NCI-H748 (cell line): ENCODE measurements at regions not wholly inside any gene's neighbourhood (a gene's known extent, or its start where the extent isn't known, plus 50 kb on each side); places are given as distances from the start of the nearest gene placed in this dataset.

Experiments used
- DNase-seq: peaks from one replicate; lab custom pipeline; 2025; ENCODE audit not compliant: unreplicated experiment; lab: John Stamatoyannopoulos, UW

GRCh38 chrX:10800796-10801195, 180.4 kb upstream of the MID1 start:
- DNase-seq, result no peak

DNA sequence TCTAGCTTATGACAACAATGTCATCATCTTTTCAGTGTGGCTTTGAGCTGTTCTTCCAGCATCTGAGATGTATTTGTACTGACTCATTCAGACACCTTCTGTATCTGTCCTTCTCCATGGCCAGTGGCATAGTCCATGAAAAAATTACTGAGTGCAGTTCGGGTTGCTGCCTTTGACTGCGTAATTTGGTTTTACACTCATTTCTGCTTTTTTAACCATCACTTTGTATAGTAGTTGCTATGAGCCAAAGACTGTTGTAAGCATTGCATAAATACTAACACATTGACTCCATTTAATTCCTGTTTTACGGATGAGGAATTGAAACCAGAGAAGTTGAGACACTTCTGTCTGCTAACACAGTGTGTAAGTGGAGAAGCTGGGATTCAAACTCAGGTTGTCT, 190.7 kb upstream of the MID1 start:
- DNase-seq, result no peak

DNA sequence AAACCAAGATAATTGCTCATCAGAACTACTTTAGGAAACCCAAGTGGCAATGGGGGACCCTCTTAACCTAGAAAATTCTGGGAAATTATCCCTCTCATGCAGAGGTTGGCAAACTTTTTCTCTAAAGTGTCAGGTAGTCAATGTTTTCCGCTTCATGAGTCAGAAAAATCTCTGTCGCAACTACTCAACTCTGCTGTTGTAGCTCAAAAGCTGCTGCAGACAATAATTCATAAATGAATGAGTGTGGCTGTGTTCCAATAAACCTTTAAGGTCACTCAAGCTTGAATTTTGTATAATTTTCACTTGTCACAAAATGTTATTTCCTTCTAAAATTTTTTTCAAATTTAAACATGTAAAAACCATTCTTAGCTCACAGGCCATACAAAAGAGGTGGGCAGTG, 193.4 kb upstream of the MID1 start:
- no peak for DNase-seq

DNA sequence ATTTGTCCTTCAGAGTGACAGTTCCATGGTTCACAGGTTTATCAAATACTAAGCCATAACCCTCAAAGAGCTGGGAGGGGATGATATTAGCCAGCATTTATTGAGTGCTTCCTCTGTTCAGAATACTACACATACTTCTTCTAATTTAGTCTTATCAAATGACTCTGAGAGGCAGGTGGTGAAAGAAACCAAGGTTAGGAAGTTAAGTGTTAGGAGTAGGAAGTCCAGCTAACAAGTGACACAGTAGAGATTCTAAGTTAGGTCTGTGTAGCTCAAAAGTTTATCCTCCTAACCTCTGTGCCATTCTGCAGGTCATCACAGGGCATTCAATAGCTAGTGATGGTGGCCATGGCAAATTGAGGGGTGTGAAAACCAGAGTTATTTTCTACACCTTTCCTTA, 198.3 kb upstream of the MID1 start:
- no peak for DNase-seq

GRCh38 chrX:10819973-10820372, 199.6 kb upstream of the MID1 start:
- no peak for DNase-seq

DNA sequence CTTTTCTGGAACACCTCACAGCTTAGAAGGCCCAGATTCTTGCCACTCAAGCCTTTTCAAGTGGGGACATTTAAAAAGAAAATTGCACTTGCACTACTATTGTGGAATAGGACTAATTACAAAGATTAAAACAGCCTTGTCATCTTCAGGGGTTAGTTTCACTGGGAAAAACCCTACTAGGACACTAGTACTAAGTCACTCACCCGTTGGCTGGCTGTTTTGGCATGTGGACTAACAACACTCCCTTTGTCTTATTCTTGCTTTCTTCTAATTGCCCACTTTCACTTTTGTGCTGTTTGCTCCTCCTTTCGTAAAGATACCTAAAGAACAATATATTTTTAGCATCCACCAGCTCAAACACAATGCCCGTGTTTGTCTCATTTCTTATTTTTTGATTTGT, 200.9 kb upstream of the MID1 start:
- no peak for DNase-seq

GRCh38 chrX:10828036-10828435, 207.7 kb upstream of the MID1 start:
- no peak for DNase-seq

GRCh38 chrX:10828640-10829039, 208.3 kb upstream of the MID1 start:
- peak; percentile 93 for DNase-seq

DNA sequence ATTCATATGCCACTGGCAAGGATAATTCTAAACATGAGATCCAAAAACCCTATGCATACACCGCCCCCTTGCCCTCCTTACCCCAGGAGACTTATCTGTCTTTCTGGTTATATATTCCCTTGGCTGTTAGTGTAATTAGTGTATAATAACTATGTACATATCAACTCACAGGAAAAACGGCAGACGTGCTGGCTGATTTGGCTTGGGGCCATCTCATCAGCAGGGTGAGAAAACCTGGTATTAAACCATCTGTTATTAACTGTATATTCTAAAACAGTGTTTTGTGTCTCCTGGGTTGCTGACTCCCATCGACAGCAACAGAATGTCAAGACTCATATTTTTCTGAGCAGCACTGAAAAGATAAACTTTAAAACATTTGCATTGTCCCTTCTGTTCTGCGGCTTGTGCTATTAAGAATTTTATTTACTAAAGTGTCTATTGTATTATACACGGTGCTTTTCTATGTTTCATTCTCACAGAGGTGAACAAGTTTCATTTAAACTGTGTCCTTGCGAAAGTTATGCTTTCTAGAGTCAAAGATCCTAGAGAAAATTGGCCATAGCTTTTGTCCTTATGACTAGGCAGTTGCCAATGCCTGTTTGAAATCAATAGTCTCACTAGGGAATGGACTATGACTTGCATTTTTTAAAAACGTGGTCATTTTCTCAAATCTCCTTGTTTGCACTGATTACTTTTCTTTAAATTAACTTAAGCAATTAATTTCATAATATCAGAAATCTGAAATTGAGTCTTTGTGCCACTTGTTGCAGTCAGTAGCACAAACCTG, 211.5 kb upstream of the MID1 start:
- DNase-seq, result peak; percentile 92

GRCh38 chrX:10833299-10834169, 213.1 kb upstream of the MID1 start:
- peak; percentile 80 for DNase-seq

GRCh38 chrX:10841579-10841978, 221.2 kb upstream of the MID1 start:
- no peak for DNase-seq

DNA sequence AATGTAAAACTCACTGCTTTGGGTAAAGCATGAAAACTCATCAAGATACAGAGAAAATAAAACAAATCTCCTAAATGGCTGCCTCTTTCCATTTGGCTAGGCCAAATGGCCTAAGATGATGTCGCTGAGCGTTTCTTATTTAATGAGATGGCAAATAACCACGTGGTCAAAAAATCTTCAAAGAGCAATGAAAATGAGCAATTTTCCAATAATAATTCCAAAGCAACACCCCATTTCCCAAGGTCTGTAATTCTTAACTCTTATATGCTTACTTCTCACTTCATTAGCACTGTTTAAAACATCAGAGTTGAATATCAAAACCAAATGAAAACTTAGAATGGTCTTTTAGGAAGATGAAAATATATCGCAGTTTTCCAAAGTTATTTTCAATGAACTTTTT, 222.3 kb upstream of the MID1 start:
- DNase-seq, result no peak

DNA sequence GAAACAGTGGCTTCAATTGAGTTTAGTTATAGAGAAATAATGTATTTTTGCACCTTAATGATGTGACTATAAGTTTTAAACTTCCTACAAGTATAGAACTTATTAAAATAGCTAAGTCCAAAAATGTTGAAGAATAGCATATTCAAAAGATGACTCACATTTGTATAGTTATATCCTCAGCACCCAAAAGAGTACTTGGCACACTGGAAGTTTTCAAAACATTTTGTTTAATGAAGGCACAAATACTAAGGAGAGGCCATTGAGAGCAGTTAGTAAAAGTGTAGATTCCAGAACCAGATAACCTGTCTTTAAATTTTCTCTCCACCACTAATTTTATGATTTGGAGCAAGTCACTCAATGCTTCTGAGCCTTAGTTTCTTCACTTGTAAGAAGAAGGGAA, 226.9 kb upstream of the MID1 start:
- no peak for DNase-seq

DNA sequence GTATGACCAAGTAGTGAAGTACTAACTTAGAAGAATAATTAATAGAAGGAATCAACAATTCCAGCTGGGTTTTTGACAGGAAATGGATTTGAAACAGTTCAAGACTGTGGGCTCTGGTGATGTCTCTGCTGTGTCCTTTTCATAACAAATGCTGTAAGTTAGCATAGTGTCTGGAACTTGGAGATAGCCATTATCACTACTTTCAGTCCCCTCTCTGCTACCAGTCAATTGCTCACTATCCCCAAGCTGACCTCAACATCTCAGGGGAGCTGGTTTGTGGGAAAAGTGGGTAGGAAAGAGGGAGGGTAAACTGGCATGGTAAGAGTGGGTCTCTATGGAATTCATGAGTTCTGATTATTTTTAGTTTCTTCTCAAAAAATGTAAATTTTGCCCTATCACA, 231.4 kb upstream of the MID1 start:
- DNase-seq, result no peak

GRCh38 chrX:10854594-10854993, 234.2 kb upstream of the MID1 start:
- DNase-seq, result no peak

- no peak for DNase-seq
Observed at GRCh38 chrX:10855845-10856244, 235.5 kb upstream of the MID1 start.

- no peak for DNase-seq
Observed at GRCh38 chrX:10856797-10857196, 236.4 kb upstream of the MID1 start.

- DNase-seq, result no peak
Observed at GRCh38 chrX:10859353-10859752, 239.0 kb upstream of the MID1 start.

DNA sequence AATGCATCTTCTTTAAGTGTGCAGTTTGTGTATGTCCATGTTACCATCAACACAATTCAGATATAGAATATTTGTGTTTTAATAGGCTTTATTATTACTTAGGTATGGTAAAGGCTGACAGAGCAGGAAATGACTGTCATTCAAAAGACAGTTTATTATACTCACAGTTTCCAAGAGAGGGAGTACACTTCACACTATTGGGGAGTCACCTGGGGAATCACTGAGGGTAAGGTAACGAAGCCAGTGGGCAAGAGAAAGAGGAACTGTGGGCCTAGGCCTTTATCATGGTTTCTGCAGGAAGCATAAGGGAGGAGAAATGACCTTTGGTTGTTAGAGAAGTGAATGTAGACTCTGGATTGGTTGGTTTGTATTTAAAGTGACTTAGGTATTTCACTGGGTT, 235.1 kb upstream of the HCCS start:
- DNase-seq, result no peak

DNA sequence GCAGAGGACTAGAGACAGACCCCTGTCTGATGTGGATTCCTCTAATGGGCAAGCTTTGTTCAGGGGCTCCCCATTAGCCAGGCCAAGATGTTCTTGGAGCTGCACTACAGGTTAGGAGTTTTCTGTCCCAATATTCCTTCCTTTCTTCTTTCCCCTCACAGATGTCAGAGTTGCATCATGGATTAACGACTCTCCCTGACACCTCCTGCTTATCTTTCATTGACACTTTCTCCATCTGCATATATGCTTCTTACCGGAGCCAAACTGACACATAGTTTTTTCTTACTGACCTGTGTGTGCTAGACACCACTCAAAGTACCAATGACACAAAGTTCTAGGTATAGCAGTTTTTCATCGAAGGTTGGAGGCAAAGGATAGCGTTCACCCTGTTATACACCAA, 228.6 kb upstream of the HCCS start:
- no peak for DNase-seq

DNA sequence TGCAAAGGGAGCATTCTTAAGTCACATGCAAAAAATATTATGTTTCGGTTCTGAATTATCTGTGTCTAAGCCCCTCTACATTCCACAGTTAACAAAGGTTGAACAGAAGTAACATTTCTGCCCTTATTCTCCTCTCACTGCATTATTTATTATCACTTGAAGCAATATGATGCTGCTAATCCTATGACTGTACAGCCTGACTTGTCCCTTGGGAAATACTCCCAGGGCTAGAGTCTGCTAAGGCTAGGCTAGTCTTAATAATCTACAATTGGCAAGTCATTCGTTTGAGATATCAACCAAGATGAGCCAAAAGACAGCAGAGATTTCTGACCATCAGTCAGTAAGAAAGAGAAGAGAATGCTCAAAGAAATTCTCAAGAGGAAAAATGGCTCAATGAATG, 226.9 kb upstream of the HCCS start:
- DNase-seq, result no peak

DNA sequence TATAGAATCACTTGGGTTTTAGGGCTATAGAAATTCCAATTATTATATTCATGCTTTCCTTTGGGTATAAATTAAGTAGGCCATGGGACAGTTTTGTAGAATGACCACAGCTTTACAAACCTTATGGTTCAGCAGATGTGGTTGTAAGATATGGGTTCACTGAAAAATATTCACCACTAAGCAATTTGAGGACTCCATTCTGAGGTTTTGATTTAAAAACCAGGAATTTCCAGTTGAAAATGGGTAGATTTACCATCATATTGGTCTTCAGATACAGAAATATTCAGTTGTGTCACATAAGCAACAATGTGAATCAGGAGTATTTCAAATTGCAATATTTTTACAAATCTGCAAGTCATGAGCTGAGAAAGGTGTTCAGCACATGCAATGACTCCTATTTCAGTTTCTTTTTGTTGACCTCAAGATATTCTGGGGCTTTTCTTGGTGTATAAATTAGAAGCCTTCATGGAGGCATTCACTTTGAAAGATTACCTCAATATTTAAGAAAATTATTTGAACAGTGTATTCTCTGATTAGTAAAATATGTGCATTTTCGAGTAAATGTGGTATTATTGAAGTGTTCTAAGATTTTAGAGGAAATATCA, 218.4 kb upstream of the HCCS start:
- no peak for DNase-seq
